ENCODE measurements at regions not wholly inside any gene's neighbourhood (a gene's known extent, or its start where the extent isn't known, plus 50 kb on each side); places are given as distances from the start of the nearest gene placed in this dataset.

GRCh38 chr4:167702391-167702790 lies 389.9 kb upstream of the ANXA10 start:
- DNase-seq = no peak

GRCh38 chr4:167711517-167711916 lies 380.8 kb upstream of the ANXA10 start:
- no peak for DNase-seq

- DNase-seq = peak; percentile 54
Observed at GRCh38 chr4:167713756-167714155, 378.6 kb upstream of the ANXA10 start.

- DNase-seq = peak; percentile 33
Observed at GRCh38 chr4:167715176-167715575, 377.2 kb upstream of the ANXA10 start.

- no peak for DNase-seq
Observed at GRCh38 chr4:167717495-167717894, 374.8 kb upstream of the ANXA10 start.

GRCh38 chr4:167721617-167722486 lies 370.5 kb upstream of the ANXA10 start:
- peak; percentile 53 for DNase-seq

- DNase-seq = no peak
Observed at GRCh38 chr4:167722487-167722808, 369.9 kb upstream of the ANXA10 start.

- no peak for DNase-seq
Observed at GRCh38 chr4:167724941-167725340, 367.4 kb upstream of the ANXA10 start.

- DNase-seq = no peak
Observed at GRCh38 chr4:167730769-167731168, 361.6 kb upstream of the ANXA10 start.

GRCh38 chr4:167745024-167745687 lies 347.2 kb upstream of the ANXA10 start:
- DNase-seq = no peak

GRCh38 chr4:167767281-167767680 lies 325.1 kb upstream of the ANXA10 start:
- DNase-seq = no peak

GRCh38 chr4:167774646-167775045 lies 317.7 kb upstream of the ANXA10 start:
- peak; percentile 54 for DNase-seq

- peak; percentile 85 for DNase-seq
Observed at GRCh38 chr4:167775375-167775774, 317.0 kb upstream of the ANXA10 start.

GRCh38 chr4:167779280-167779679 lies 313.1 kb upstream of the ANXA10 start:
- peak; percentile 19 for DNase-seq

- DNase-seq = no peak
Observed at GRCh38 chr4:167779864-167780263, 312.5 kb upstream of the ANXA10 start.

- DNase-seq = no peak
Observed at GRCh38 chr4:167784826-167785225, 307.5 kb upstream of the ANXA10 start.

GRCh38 chr4:167785523-167785922 lies 306.8 kb upstream of the ANXA10 start:
- DNase-seq = no peak

GRCh38 chr4:167786504-167786903 lies 305.8 kb upstream of the ANXA10 start:
- no peak for DNase-seq

- DNase-seq = no peak
Observed at GRCh38 chr4:167787231-167787630, 305.1 kb upstream of the ANXA10 start.

- no peak for DNase-seq
Observed at GRCh38 chr4:167802463-167803212, 289.7 kb upstream of the ANXA10 start.

- no peak for DNase-seq
Observed at GRCh38 chr4:167811958-167812357, 280.4 kb upstream of the ANXA10 start.

GRCh38 chr4:167826281-167826680 lies 266.1 kb upstream of the ANXA10 start:
- DNase-seq = peak; percentile 39

- peak; percentile 14 for DNase-seq
Observed at GRCh38 chr4:167831855-167832254, 260.5 kb upstream of the ANXA10 start.

GRCh38 chr4:167838686-167839085 lies 253.7 kb upstream of the ANXA10 start:
- peak; percentile 61 for DNase-seq

All from HCEC 1CT (cell line).